Stomach (tissue), 4 donors: ENCODE measurements at regions not wholly inside any gene's neighbourhood (a gene's known extent, or its start where the extent isn't known, plus 50 kb on each side); places are given as distances from the start of the nearest gene placed in this dataset.
"Not testable (repeated sequence)": the region's sequence is repeated elsewhere in the genome, so short reads cannot be mapped to it uniquely, and the experiment has no call there.

Source experiments
- EP300 ChIP-seq: sonication (generic); formaldehyde crosslinking; IDR thresholded peaks from one replicate; pipeline ENCODE4 v1.6.1; 2017; ENCODE audit warnings: antibody characterized with exemption
- POLR2A ChIP-seq, 4 donors: fragments of 450-650 bp; IDR thresholded peaks; one replicate each; pipeline ENCODE4 v1.6.1; 2016; ENCODE audit warnings: antibody characterized with exemption in 4 of 4, control low read depth in 2 of 4, mild to moderate bottlenecking in 1 of 4, moderate library complexity in 1 of 4
- POLR2AphosphoS5 ChIP-seq, 3 donors: sonication (generic); formaldehyde crosslinking; IDR thresholded peaks; one replicate each; pipeline ENCODE4 v1.6.1; 2016; ENCODE audit warnings: antibody characterized with exemption in 3 of 3
- TF ChIP-seq, protein P1 (sequence below), 7 experiments: fragments of 450-650 bp in 4 of 7; fragments of 200-600 bp in 3 of 7; sonication (generic) in 3 of 7; IDR thresholded peaks; one replicate each; pipeline ENCODE4 v1.5.1; 2016 to 2019; ENCODE audit warnings: antibody characterized with exemption in 7 of 7, control low read depth in 2 of 7, mild to moderate bottlenecking in 1 of 7

DNA sequence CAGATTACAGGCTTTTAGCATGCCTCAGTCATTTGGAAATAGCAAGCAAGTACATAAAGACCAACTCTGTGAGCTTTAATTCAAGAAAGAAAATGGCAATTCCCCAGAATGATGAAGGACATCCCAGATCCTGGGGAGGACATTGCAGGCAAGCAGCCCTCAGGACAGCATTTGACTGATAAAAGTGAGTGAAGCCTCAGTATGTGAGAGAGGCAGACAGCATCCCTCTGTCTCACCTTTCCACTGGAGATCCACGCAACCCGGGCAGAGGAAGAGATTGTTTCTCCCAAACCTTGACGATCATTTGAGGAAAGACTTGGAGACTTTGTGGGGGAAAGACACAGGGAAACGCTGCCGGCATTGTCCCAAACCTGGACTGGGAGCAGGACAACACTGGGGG is 128.0 kb upstream of the PABPC3 start:
- not testable (repeated sequence) for TF ChIP-seq POLR2A (IDR thresholded peaks at IDR 0.05); EP300; POLR2AphosphoS5 (IDR thresholded peaks at IDR 0.05)
- TF ChIP-seq, protein P1, sequence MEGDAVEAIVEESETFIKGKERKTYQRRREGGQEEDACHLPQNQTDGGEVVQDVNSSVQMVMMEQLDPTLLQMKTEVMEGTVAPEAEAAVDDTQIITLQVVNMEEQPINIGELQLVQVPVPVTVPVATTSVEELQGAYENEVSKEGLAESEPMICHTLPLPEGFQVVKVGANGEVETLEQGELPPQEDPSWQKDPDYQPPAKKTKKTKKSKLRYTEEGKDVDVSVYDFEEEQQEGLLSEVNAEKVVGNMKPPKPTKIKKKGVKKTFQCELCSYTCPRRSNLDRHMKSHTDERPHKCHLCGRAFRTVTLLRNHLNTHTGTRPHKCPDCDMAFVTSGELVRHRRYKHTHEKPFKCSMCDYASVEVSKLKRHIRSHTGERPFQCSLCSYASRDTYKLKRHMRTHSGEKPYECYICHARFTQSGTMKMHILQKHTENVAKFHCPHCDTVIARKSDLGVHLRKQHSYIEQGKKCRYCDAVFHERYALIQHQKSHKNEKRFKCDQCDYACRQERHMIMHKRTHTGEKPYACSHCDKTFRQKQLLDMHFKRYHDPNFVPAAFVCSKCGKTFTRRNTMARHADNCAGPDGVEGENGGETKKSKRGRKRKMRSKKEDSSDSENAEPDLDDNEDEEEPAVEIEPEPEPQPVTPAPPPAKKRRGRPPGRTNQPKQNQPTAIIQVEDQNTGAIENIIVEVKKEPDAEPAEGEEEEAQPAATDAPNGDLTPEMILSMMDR (IDR thresholded peaks at IDR 0.05), result not testable (repeated sequence)
